Glutamatergic neuron (in vitro differentiated cells): ENCODE measurements at regions not wholly inside any gene's neighbourhood (a gene's known extent, or its start where the extent isn't known, plus 50 kb on each side); places are given as distances from the start of the nearest gene placed in this dataset.

ENCODE experiments used
- DNase-seq: peaks from one replicate; pipeline ENCODE4 v3.0.0; 2022
- H3K27ac Mint-ChIP-seq: one replicate; pipeline ENCODE4 v1.8.0; 2020; ENCODE audit warnings: mild to moderate bottlenecking, mixed read lengths, inconsistent platforms; ENCODE audit not compliant: unreplicated experiment
- H3K27me3 Mint-ChIP-seq: one replicate; pipeline ENCODE4 v1.8.0; 2020; ENCODE audit warnings: mild to moderate bottlenecking, moderate library complexity, mixed read lengths, inconsistent platforms; ENCODE audit not compliant: unreplicated experiment
- H3K36me3 Mint-ChIP-seq: one replicate; pipeline ENCODE4 v1.8.0; 2020; ENCODE audit warnings: mild to moderate bottlenecking, mixed read lengths, inconsistent platforms; ENCODE audit not compliant: unreplicated experiment
- H3K4me1 Mint-ChIP-seq: one replicate; pipeline ENCODE4 v1.8.0; 2020; ENCODE audit warnings: mild to moderate bottlenecking, low read depth, mixed read lengths, inconsistent platforms; ENCODE audit not compliant: unreplicated experiment
- H3K4me3 Mint-ChIP-seq: one replicate; pipeline ENCODE4 v1.8.0; 2020; ENCODE audit warnings: mild to moderate bottlenecking, mixed read lengths, inconsistent platforms; ENCODE audit not compliant: unreplicated experiment
- H3K9me3 Mint-ChIP-seq: one replicate; pipeline ENCODE4 v1.8.0; 2020; ENCODE audit warnings: mild to moderate bottlenecking, moderate library complexity, mixed read lengths, inconsistent platforms; ENCODE audit not compliant: unreplicated experiment
- CTCF ChIP-seq: fragments of 200-600 bp; sonication (generic); IDR thresholded peaks from one replicate; pipeline ENCODE4 v1.5.0; 2021; ENCODE audit not compliant: partially characterized antibody, unreplicated experiment

- Mint-ChIP-seq H3K36me3 (no peaks in the 10 kb centered on the region), H3K4me1 (peaks cover 17% of the 10 kb centered on the region), H3K4me3 (peak overlapping the region; percentile 37), H3K27ac (no peak overlapping the region), H3K9me3 (peaks cover 2% of the 10 kb centered on the region), H3K27me3 (no peaks in the 10 kb centered on the region)
- no peak for TF ChIP-seq CTCF
- DNase-seq, result no peak
Measured at GRCh38 chr10:33428682-33429081, 94.2 kb upstream of the NRP1 start.

GRCh38 chr10:33423154-33423529, 88.7 kb upstream of the NRP1 start:
- H3K36me3 Mint-ChIP-seq, result no peaks in the 10 kb centered on the region
- H3K9me3 Mint-ChIP-seq, result peaks cover 5% of the 10 kb centered on the region
- peaks cover 2% of the 10 kb centered on the region for H3K27me3 Mint-ChIP-seq
- no peak for DNase-seq
- peaks cover 16% of the 10 kb centered on the region for H3K4me1 Mint-ChIP-seq
- no peak for TF ChIP-seq CTCF
- H3K4me3 Mint-ChIP-seq, result no peak overlapping the region
- H3K27ac Mint-ChIP-seq, result no peak overlapping the region

GRCh38 chr10:33422471-33423153, 88.1 kb upstream of the NRP1 start:
- no peak for DNase-seq
- no peaks in the 10 kb centered on the region for H3K36me3 Mint-ChIP-seq
- H3K27ac Mint-ChIP-seq, result no peak overlapping the region

GRCh38 chr10:33421789-33422462, 87.5 kb upstream of the NRP1 start:
- Mint-ChIP-seq H3K36me3 (no peaks in the 10 kb centered on the region), H3K27me3 (peaks cover 2% of the 10 kb centered on the region), H3K4me1 (peaks cover 16% of the 10 kb centered on the region), H3K9me3 (peaks cover 5% of the 10 kb centered on the region), H3K4me3 (no peak overlapping the region), H3K27ac (no peak overlapping the region)
- TF ChIP-seq CTCF, result no peak
- DNase-seq, result no peak

More at GRCh38 chr10:33422471-33423153, 88.1 kb upstream of the NRP1 start:
- Mint-ChIP-seq H3K27me3 (peaks cover 2% of the 10 kb centered on the region), H3K4me3 (no peak overlapping the region), H3K4me1 (peaks cover 16% of the 10 kb centered on the region), H3K9me3 (peaks cover 5% of the 10 kb centered on the region)
- TF ChIP-seq CTCF, result no peak

- H3K27ac Mint-ChIP-seq, result no peak overlapping the region
- H3K36me3 Mint-ChIP-seq, result no peaks in the 10 kb centered on the region
- DNase-seq, result peak; percentile 23
- peaks cover 16% of the 10 kb centered on the region for H3K4me1 Mint-ChIP-seq
- peaks cover 3% of the 10 kb centered on the region for H3K9me3 Mint-ChIP-seq
- H3K4me3 Mint-ChIP-seq, result no peak overlapping the region
- peaks cover 2% of the 10 kb centered on the region for H3K27me3 Mint-ChIP-seq
- TF ChIP-seq CTCF, result no peak
Measured at GRCh38 chr10:33419311-33419710, 84.8 kb upstream of the NRP1 start.
